Glutamatergic neuron (in vitro differentiated cells): ENCODE measurements at regions not wholly inside any gene's neighbourhood (a gene's known extent, or its start where the extent isn't known, plus 50 kb on each side); places are given as distances from the start of the nearest gene placed in this dataset.

Experiments used
- DNase-seq: peaks from one replicate; pipeline ENCODE4 v3.0.0; 2022
- H3K27ac Mint-ChIP-seq: one replicate; pipeline ENCODE4 v1.8.0; 2020; ENCODE audit warnings: mild to moderate bottlenecking, mixed read lengths, inconsistent platforms; ENCODE audit not compliant: unreplicated experiment
- H3K27me3 Mint-ChIP-seq: one replicate; pipeline ENCODE4 v1.8.0; 2020; ENCODE audit warnings: mild to moderate bottlenecking, moderate library complexity, mixed read lengths, inconsistent platforms; ENCODE audit not compliant: unreplicated experiment
- H3K36me3 Mint-ChIP-seq: one replicate; pipeline ENCODE4 v1.8.0; 2020; ENCODE audit warnings: mild to moderate bottlenecking, mixed read lengths, inconsistent platforms; ENCODE audit not compliant: unreplicated experiment
- H3K4me1 Mint-ChIP-seq: one replicate; pipeline ENCODE4 v1.8.0; 2020; ENCODE audit warnings: mild to moderate bottlenecking, low read depth, mixed read lengths, inconsistent platforms; ENCODE audit not compliant: unreplicated experiment
- H3K4me3 Mint-ChIP-seq: one replicate; pipeline ENCODE4 v1.8.0; 2020; ENCODE audit warnings: mild to moderate bottlenecking, mixed read lengths, inconsistent platforms; ENCODE audit not compliant: unreplicated experiment
- H3K9me3 Mint-ChIP-seq: one replicate; pipeline ENCODE4 v1.8.0; 2020; ENCODE audit warnings: mild to moderate bottlenecking, moderate library complexity, mixed read lengths, inconsistent platforms; ENCODE audit not compliant: unreplicated experiment
- CTCF ChIP-seq: fragments of 200-600 bp; sonication (generic); IDR thresholded peaks from one replicate; pipeline ENCODE4 v1.5.0; 2021; ENCODE audit not compliant: partially characterized antibody, unreplicated experiment

DNA sequence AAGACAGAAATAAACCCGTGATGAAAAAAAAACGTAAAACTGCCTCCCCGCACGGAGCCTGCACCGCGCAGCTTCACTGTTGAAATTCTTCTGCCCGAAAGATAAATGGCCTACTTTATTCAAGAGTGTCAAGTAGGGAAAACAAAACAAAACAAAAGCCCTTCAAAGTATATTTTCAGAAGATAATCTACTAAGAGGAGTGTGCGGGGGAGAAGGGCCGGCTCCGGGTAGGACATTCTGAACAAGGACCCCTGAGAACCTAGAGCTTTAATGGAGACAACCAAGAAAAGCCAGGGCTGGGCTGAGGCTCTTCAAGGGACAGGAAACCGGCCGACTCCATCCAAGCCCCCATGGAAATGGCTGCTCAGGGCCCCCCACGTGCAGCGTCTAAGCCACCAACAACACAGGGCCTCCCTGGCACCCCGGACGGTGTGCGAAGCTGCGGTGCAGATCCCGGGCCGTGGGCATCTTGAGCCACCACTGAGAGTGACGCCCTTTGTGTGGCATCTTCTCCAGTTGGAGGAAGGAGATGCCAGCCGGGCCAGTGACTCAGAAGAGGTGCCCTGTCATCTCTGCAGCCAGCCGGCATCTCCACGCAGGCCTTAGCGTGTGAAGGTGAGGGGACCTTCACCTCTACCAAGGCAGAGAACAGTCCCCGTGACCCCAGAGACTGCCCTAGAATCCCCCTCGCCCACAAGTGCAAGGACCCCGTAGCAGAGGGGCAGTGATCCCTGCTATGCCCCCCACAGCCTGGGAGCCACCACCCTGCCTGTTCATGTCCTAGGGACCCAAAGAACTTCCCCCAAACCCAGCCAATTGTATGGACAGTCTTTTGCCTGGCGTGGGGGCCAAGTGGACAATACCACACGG is 250.8 kb downstream of the C16orf95 start:
- TF ChIP-seq CTCF: no peak
- no peak overlapping the region for H3K27ac Mint-ChIP-seq
- H3K27me3 Mint-ChIP-seq: peaks cover 8% of the 10 kb centered on the region
- peaks cover 4% of the 10 kb centered on the region for H3K4me1 Mint-ChIP-seq
- no peaks in the 10 kb centered on the region for H3K36me3 Mint-ChIP-seq
- DNase-seq: no peak
- H3K4me3 Mint-ChIP-seq: no peak overlapping the region
- peaks cover 6% of the 10 kb centered on the region for H3K9me3 Mint-ChIP-seq

GRCh38 chr16:87067003-87067556 is 250.1 kb downstream of the C16orf95 start:
- no peaks in the 10 kb centered on the region for H3K36me3 Mint-ChIP-seq
- no peak overlapping the region for H3K27ac Mint-ChIP-seq
- no peak for TF ChIP-seq CTCF
- H3K4me1 Mint-ChIP-seq: peaks cover 4% of the 10 kb centered on the region
- no peak overlapping the region for H3K4me3 Mint-ChIP-seq
- no peak for DNase-seq
- peaks cover 6% of the 10 kb centered on the region for H3K9me3 Mint-ChIP-seq
- peaks cover 8% of the 10 kb centered on the region for H3K27me3 Mint-ChIP-seq

- DNase-seq: no peak
- no peaks in the 10 kb centered on the region for H3K36me3 Mint-ChIP-seq
- H3K4me3 Mint-ChIP-seq: no peak overlapping the region
- H3K9me3 Mint-ChIP-seq: peaks cover 6% of the 10 kb centered on the region
- peaks cover 4% of the 10 kb centered on the region for H3K4me1 Mint-ChIP-seq
- no peak overlapping the region for H3K27ac Mint-ChIP-seq
- peaks cover 8% of the 10 kb centered on the region for H3K27me3 Mint-ChIP-seq
- TF ChIP-seq CTCF: no peak
These were observed 249.1 kb downstream of the C16orf95 start for GRCh38 chr16:87067836-87068761.

DNA sequence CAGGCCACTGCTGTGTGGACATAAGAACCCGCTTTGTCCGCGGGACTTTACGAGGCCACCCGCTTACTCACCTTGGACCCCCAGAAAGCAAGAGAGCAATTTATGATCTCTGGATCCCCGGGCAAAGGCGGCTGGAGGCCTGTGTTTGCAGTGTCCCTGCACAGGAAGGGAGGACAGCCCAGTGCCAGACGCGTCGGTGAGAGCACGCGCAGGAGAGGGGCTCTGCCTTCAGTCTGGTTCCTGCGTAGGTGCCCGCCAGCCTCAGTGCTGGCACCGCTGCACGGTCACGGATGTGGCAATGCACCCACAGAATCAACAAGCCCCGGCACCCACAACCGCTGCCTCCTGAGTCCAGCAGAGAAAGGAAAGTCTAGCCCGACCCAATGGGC is 248.4 kb downstream of the C16orf95 start:
- no peak for TF ChIP-seq CTCF
- H3K27me3 Mint-ChIP-seq: peaks cover 8% of the 10 kb centered on the region
- peaks cover 6% of the 10 kb centered on the region for H3K9me3 Mint-ChIP-seq
- no peak for DNase-seq
- H3K4me1 Mint-ChIP-seq: peaks cover 6% of the 10 kb centered on the region
- H3K36me3 Mint-ChIP-seq: no peaks in the 10 kb centered on the region
- no peak overlapping the region for H3K27ac Mint-ChIP-seq
- H3K4me3 Mint-ChIP-seq: no peak overlapping the region
